GM19455 (cell line): ENCODE measurements at regions not wholly inside any gene's neighbourhood (a gene's known extent, or its start where the extent isn't known, plus 50 kb on each side); places are given as distances from the start of the nearest gene placed in this dataset.

Experiments
- ATAC-seq: cut with Tn5 transposase; IDR thresholded peaks from one replicate; pipeline ENCODE4 v1.9.1; 2021; ENCODE audit not compliant: unreplicated experiment

GRCh38 chr21:27454234-27454633, 487.3 kb upstream of the ADAMTS5 start:
- ATAC-seq: no peak

GRCh38 chr21:27451116-27451515, 484.2 kb upstream of the ADAMTS5 start:
- no peak for ATAC-seq

- ATAC-seq: no peak
Measured at GRCh38 chr21:27450216-27450615, 483.3 kb upstream of the ADAMTS5 start.

GRCh38 chr21:27448960-27449359, 482.1 kb upstream of the ADAMTS5 start:
- ATAC-seq: no peak

GRCh38 chr21:27447843-27448242, 481.0 kb upstream of the ADAMTS5 start:
- ATAC-seq: no peak

GRCh38 chr21:27429710-27430341, 462.9 kb upstream of the ADAMTS5 start:
- no peak for ATAC-seq

GRCh38 chr21:27426196-27426595, 459.3 kb upstream of the ADAMTS5 start:
- no peak for ATAC-seq

- no peak for ATAC-seq
Measured at GRCh38 chr21:27425574-27425973, 458.7 kb upstream of the ADAMTS5 start.

GRCh38 chr21:27425172-27425571, 458.3 kb upstream of the ADAMTS5 start:
- no peak for ATAC-seq

- ATAC-seq: no peak
Measured at GRCh38 chr21:27424601-27425000, 457.7 kb upstream of the ADAMTS5 start.

GRCh38 chr21:27423906-27424595, 457.2 kb upstream of the ADAMTS5 start:
- no peak for ATAC-seq

GRCh38 chr21:27423038-27423437, 456.1 kb upstream of the ADAMTS5 start:
- ATAC-seq: no peak

- ATAC-seq: no peak
Measured at GRCh38 chr21:27422435-27422834, 455.5 kb upstream of the ADAMTS5 start.

GRCh38 chr21:27421654-27422053, 454.8 kb upstream of the ADAMTS5 start:
- ATAC-seq: no peak

GRCh38 chr21:27419153-27419552, 452.3 kb upstream of the ADAMTS5 start:
- ATAC-seq: no peak

GRCh38 chr21:27418346-27418745, 451.5 kb upstream of the ADAMTS5 start:
- no peak for ATAC-seq

- ATAC-seq: no peak
Measured at GRCh38 chr21:27412530-27412929, 445.6 kb upstream of the ADAMTS5 start.

GRCh38 chr21:27408826-27409225, 441.9 kb upstream of the ADAMTS5 start:
- ATAC-seq: no peak

- no peak for ATAC-seq
Measured at GRCh38 chr21:27407271-27407670, 440.4 kb upstream of the ADAMTS5 start.

- ATAC-seq: no peak
Measured at GRCh38 chr21:27406300-27407009, 439.6 kb upstream of the ADAMTS5 start.

GRCh38 chr21:27403011-27403410, 436.1 kb upstream of the ADAMTS5 start:
- ATAC-seq: no peak

GRCh38 chr21:27400045-27400444, 433.2 kb upstream of the ADAMTS5 start:
- ATAC-seq: no peak
